Memory B cell (primary cell): ENCODE measurements at regions not wholly inside any gene's neighbourhood (a gene's known extent, or its start where the extent isn't known, plus 50 kb on each side); places are given as distances from the start of the nearest gene placed in this dataset.
"Not testable (repeated sequence)": the region's sequence is repeated elsewhere in the genome, so short reads cannot be mapped to it uniquely, and the experiment has no call there.

Source experiments
- ATAC-seq: fragments of 150-1000 bp; cut with Tn5 transposase; 2 replicates; pipeline ENCODE4 v1.10.0; 2021; ENCODE audit warnings: low read depth, mild to moderate bottlenecking, moderate library complexity
- DNase-seq, 2 donors: peaks; one replicate each; pipeline ENCODE4 v3.0.0; 2022; ENCODE audit warnings: low spot score in 2 of 2
- H3K27ac Mint-ChIP-seq: one replicate; pipeline ENCODE4 v1.8.0; 2022; ENCODE audit warnings: mild to moderate bottlenecking, moderate library complexity, mixed read lengths
- H3K27me3 Mint-ChIP-seq: one replicate; pipeline ENCODE4 v1.8.0; 2022; ENCODE audit warnings: mixed read lengths
- H3K36me3 Mint-ChIP-seq: one replicate; pipeline ENCODE4 v1.8.0; 2022; ENCODE audit warnings: mild to moderate bottlenecking, mixed read lengths
- H3K4me1 Mint-ChIP-seq: one replicate; pipeline ENCODE4 v1.8.0; 2022; ENCODE audit warnings: mixed read lengths
- H3K4me3 Mint-ChIP-seq: one replicate; pipeline ENCODE4 v1.8.0; 2022; ENCODE audit warnings: mild to moderate bottlenecking, moderate library complexity, mixed read lengths
- H3K9me3 Mint-ChIP-seq: one replicate; pipeline ENCODE4 v1.8.0; 2022; ENCODE audit warnings: mixed read lengths

DNA sequence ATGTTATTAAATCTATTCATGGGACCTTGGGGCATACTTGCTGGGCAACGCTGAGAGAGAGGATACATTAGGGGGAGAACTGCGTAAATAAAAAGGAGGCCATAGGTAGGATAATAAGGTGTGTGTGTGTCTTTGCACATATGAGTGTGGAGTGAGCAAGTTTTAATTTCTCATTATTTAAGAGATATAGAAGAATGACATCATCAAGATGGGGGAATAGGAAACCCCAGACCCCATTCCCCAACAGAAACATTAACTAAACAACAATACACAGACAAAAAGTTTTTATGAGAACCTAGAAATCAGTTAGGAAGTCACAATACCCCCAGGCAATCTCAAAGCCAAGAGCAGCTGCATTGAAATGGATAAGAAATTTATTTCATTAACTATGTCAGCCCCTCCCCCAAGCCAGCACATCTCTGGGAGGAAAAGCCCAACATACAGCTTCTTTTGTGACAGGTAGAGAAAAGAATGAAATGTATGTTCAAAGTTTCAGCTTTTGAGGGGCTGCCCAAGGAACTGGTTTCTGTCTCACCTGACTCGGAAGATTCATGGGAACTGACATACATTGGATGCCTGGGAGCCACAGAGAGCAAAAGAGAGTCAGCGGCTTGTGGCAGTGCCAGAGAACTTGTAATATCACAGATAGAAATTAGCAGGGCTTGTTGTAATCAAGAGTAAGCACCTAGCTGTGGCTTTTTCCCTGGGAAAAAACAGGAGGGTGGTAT is 234.3 kb upstream of the NFIA start:
- no peaks in the 10 kb centered on the region for H3K36me3 Mint-ChIP-seq
- ATAC-seq: no peak
- no peak overlapping the region for H3K27ac Mint-ChIP-seq
- H3K27me3 Mint-ChIP-seq: no peaks in the 10 kb centered on the region
- H3K4me1 Mint-ChIP-seq: no peaks in the 10 kb centered on the region
- DNase-seq: no peak
- H3K4me3 Mint-ChIP-seq: no peak overlapping the region
- peaks cover 10% of the 10 kb centered on the region for H3K9me3 Mint-ChIP-seq

DNA sequence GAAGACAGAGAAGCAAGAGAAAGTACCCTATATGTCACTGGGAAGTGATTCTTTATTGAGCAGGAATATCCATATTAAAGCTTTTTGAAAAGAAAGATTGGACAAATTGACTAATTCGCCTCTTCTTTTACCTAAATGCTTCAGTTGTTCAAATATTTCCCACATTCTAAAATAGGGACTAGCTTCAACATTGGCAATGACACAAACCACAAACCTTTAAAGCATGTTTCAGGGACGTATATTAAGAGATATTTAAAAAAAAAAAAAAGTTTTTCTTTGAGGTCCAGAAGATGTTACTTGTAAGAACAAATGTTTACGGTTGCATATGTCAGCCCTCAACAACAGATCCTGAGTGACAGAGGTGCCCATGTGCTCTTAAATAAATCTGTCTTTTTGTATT is 235.0 kb upstream of the NFIA start:
- no peak overlapping the region for H3K27ac Mint-ChIP-seq
- H3K27me3 Mint-ChIP-seq: no peaks in the 10 kb centered on the region
- no peaks in the 10 kb centered on the region for H3K4me1 Mint-ChIP-seq
- H3K36me3 Mint-ChIP-seq: no peaks in the 10 kb centered on the region
- DNase-seq (no peak), ATAC-seq (no peak)
- H3K4me3 Mint-ChIP-seq: no peak overlapping the region
- H3K9me3 Mint-ChIP-seq: peaks cover 10% of the 10 kb centered on the region

DNA sequence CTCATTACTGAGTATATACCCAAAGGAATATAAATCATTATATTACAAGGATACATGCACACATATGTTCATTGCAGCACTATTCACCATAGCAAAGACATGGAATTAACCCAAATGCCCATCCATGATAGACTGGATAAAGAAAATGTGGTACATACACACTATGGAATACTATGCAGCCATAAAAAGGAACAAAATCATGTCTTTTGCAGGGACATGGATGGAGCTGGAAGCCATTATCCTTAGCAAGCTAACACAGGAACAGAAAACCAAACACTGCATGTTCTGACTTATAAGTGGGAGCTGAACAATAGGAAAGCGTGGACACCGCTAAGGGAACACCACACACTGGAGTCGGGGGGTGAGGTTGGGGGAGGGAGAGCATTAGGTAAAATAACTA is 236.7 kb upstream of the NFIA start:
- not testable (repeated sequence) for ATAC-seq, H3K27me3 Mint-ChIP-seq, H3K9me3 Mint-ChIP-seq, H3K4me3 Mint-ChIP-seq, H3K27ac Mint-ChIP-seq, H3K36me3 Mint-ChIP-seq, H3K4me1 Mint-ChIP-seq, DNase-seq

DNA sequence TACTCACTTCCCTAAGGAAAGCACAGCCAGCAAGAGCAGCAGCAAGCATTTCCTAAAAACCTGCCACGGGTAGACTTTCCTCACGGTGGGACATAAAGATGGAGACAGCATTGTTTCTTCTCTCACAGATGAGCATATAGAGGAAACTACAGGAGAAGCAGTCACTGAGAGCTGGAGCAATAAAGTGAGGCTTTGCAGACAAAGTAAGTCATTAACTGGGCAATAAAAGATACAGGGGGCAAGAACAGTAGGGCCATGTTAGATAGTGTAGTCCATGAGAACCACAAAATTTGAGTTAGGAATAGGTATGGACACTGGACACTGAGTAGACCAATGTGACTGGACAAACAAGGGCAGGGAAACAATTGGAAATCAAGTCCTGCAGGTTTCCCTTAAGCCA is 240.1 kb upstream of the NFIA start:
- H3K27ac Mint-ChIP-seq: no peak overlapping the region
- no peak for DNase-seq
- ATAC-seq: no peak
- no peaks in the 10 kb centered on the region for H3K4me1 Mint-ChIP-seq
- peaks cover 2% of the 10 kb centered on the region for H3K27me3 Mint-ChIP-seq
- no peaks in the 10 kb centered on the region for H3K36me3 Mint-ChIP-seq
- no peak overlapping the region for H3K4me3 Mint-ChIP-seq
- peaks cover 1% of the 10 kb centered on the region for H3K9me3 Mint-ChIP-seq

DNA sequence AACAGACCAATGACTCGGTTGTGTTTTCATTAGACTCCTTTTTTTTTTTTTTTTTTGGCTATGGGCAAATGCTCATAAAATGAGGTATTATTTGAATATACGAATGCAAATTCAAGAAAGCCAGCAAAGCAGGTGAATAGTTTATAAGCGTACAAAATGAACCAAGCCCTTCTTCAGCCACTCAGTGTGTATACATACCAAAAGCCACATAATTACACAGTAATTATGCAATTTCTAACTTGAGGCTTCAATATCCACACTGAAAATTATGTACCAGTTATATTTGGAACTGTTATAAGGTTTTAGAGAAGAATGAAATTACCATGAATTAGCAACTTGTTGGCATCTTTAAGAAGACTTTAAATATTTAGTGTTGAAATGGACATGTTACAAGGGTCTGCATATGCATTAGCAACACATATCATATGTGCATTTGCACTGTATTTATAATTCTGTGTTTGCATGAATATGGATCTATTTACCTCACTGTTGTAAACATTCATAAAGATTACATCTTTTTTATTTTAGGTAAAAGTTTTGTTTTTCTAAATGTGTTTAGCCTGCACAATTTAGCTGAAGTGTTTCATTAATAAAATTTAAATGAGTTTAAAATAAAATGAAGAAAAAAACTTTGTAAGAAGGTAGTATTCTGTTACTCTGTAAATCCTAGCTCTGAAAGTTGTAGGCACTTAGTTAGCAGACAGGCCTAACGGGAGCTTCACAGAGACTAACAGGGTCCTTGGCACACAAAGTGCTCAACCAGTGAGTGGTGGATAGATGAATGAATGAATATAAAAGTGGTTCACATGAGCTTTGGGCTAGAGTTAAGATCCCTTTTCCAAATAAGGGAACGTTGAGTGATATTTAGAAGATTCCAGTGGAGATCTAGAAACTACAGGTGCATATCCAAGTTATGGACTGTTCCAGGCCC is 241.0 kb upstream of the NFIA start:
- no peak overlapping the region for H3K27ac Mint-ChIP-seq
- H3K27me3 Mint-ChIP-seq: peaks cover 2% of the 10 kb centered on the region
- no peaks in the 10 kb centered on the region for H3K36me3 Mint-ChIP-seq
- H3K4me3 Mint-ChIP-seq: no peak overlapping the region
- H3K4me1 Mint-ChIP-seq: no peaks in the 10 kb centered on the region
- ATAC-seq: no peak
- no peak for DNase-seq
- peaks cover 1% of the 10 kb centered on the region for H3K9me3 Mint-ChIP-seq

DNA sequence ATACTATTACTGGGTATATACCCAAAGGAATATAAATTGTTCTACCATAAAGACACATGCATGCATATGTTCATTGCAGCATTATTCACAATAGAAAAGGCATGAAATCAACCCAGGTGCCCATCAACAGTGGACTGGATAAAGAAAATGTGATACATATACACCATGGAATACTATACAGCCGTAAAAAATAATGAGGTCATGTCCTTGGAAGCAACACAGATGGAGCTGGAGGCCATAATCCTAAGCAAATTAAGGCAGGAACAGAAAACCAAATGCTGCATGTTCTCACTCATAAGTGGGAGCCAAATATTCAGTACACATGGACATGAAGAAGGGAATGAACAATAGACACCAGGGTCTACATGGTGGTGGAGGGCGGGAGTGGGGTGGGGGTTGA is 241.9 kb upstream of the NFIA start:
- H3K9me3 Mint-ChIP-seq, ATAC-seq, H3K36me3 Mint-ChIP-seq, H3K4me1 Mint-ChIP-seq, DNase-seq, H3K4me3 Mint-ChIP-seq, H3K27me3 Mint-ChIP-seq, H3K27ac Mint-ChIP-seq: not testable (repeated sequence)

DNA sequence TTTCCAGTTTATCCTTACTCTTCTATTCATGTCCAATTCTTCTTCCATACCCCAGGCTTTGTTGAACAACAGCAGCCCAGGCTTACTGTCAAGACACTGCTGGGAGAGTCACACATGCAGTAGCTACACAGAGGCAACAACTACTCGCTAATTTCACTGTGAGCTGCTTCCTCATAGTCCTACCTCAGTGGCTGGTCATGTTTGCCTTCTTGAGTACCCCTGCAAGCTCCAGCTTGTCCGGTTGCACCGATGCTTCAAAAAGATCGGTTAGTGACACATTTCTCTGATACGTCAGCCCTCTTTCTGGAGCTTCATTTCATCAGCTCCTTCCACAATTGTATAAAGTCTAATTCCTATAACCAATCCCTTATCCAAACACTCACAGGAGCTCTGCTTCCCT is 246.7 kb upstream of the NFIA start:
- H3K27me3 Mint-ChIP-seq: peaks cover 10% of the 10 kb centered on the region
- DNase-seq (no peak), ATAC-seq (no peak)
- H3K4me3 Mint-ChIP-seq: no peak overlapping the region
- peaks cover 1% of the 10 kb centered on the region for H3K9me3 Mint-ChIP-seq
- no peaks in the 10 kb centered on the region for H3K36me3 Mint-ChIP-seq
- H3K4me1 Mint-ChIP-seq: no peaks in the 10 kb centered on the region
- no peak overlapping the region for H3K27ac Mint-ChIP-seq

DNA sequence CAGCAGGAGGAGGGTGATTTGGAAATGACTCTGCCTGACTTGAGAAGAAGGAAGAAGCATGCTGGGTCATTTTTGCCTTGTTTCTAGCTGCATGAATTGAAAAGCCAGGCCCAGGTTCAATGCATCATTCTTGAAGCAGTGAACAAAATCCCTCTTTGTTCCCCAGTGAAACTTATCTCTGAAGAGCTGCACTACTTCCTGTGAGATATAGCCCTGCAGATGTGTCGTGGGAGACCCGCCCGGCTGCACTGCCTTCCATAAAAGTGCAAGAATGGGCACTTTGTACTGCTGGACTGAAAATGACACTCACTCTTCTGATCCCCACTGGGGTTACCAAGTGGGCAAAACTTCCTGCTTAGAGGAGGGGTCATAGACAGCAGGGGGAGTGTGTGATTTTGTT is 249.2 kb upstream of the NFIA start:
- H3K4me3 Mint-ChIP-seq: no peak overlapping the region

DNA sequence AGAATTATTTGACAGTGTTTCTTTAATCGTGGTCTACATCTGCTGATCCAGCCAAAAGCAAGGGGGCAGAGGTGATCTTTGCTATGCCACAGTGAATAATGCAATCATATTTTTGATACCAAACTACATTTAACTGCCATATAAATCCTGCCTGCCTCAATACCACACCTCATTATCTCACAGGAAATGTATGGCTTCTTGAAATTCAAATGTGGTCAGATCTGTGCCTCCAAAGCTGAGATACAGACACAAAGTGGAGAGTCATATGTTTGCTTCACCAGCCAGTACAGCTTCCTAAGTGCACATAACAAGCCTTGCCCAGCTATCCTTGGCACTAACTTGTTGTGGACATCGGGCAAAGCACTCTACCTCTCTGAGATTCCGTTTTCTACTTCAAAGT is 250.0 kb upstream of the NFIA start:
- Mint-ChIP-seq H3K4me1 (no peaks in the 10 kb centered on the region), H3K4me3 (no peak overlapping the region), H3K27me3 (peaks cover 7% of the 10 kb centered on the region), H3K27ac (no peak overlapping the region), H3K9me3 (no peaks in the 10 kb centered on the region), H3K36me3 (no peaks in the 10 kb centered on the region)
- no peak for ATAC-seq
- DNase-seq: no peak

More for the DNA sequence above, 249.2 kb upstream of the NFIA start:
- ATAC-seq: no peak
- no peaks in the 10 kb centered on the region for H3K36me3 Mint-ChIP-seq
- no peak overlapping the region for H3K27ac Mint-ChIP-seq
- no peak for DNase-seq
- H3K27me3 Mint-ChIP-seq: peaks cover 7% of the 10 kb centered on the region
- no peaks in the 10 kb centered on the region for H3K9me3 Mint-ChIP-seq
- no peaks in the 10 kb centered on the region for H3K4me1 Mint-ChIP-seq

DNA sequence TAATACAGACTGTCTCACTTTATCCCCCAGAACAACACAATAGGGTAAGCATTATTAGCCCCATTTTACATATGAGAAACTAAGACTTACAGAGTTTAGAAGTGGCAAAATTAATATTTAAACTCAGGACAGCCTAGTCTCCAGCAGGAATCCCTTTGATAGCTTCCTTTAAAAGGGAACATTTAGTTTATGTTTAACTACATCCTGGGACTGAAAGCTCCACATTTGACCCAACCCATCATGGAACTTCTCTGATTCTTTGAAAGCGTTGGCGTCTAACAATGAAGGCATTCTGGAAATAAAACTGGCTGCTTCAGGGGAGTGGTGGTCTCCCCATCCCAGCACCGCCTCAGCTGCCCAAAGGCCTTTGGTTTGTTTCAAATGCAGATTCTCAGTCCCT is 250.6 kb upstream of the NFIA start:
- no peaks in the 10 kb centered on the region for H3K36me3 Mint-ChIP-seq
- H3K4me1 Mint-ChIP-seq: no peaks in the 10 kb centered on the region

DNA sequence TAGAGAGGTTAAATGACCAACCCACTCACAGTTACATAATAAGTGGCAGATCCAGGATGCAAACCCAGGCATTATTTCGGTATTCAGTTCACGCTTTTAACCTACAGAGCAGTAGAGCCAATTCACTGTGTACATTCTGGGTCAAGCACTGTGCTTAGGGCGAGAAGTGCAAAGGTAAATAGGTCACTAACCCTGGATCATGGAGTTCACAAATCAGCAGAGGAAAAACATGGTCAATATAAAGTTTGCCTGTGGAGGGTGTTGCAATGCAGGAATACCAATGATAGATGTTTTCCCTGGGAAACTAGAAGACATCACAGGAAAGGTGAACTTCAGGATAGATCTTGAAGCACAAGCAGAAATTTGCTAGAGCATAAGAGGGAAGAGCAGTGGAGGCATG is 253.4 kb upstream of the NFIA start:
- H3K27ac Mint-ChIP-seq: no peak overlapping the region
- ATAC-seq (no peak), DNase-seq (no peak)
- no peak overlapping the region for H3K4me3 Mint-ChIP-seq
- peaks cover 7% of the 10 kb centered on the region for H3K27me3 Mint-ChIP-seq
- H3K36me3 Mint-ChIP-seq: no peaks in the 10 kb centered on the region
- peaks cover 6% of the 10 kb centered on the region for H3K9me3 Mint-ChIP-seq
- no peaks in the 10 kb centered on the region for H3K4me1 Mint-ChIP-seq

More for the DNA sequence above, 250.6 kb upstream of the NFIA start:
- Mint-ChIP-seq H3K9me3 (peaks cover 1% of the 10 kb centered on the region), H3K27ac (no peak overlapping the region), H3K4me3 (no peak overlapping the region), H3K27me3 (peaks cover 7% of the 10 kb centered on the region)
- DNase-seq (no peak), ATAC-seq (no peak)

DNA sequence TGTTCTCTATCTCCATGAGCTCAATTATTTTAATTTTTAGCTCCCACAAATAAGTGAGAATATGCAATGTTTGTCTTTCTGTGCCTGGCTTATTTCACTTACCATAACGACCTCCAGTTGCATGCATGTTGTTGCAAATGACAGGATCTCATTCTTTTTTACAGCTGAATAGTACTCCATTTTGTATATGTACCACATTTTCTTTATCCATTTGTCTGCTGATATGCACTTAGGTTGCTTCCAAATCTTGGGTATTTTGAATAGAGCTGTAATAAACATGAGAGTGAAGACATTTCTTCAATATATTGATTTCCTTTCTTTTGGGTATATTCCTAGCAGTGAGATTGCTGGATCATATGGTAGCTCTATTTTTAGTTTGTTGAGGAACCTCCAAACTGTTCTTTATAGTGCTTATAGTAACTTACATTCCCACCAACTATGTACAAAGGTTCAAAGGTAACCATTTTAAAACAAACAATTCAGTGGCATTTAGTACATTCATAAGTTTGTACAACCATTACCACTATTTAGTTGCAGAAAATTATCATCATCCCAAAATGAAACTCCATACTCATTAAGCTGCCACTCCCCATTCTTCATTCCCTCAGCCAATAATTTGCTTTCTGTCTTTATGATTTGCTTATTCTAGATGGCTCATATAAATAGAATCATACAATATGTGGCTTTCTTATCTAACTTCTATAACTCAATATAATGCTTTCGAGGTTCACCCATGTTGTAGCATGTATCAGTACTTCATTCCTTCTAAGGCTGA is 255.9 kb upstream of the NFIA start:
- H3K36me3 Mint-ChIP-seq: no peaks in the 10 kb centered on the region
- DNase-seq (no peak), ATAC-seq (no peak)
- H3K9me3 Mint-ChIP-seq: peaks cover 6% of the 10 kb centered on the region
- H3K27me3 Mint-ChIP-seq: peaks cover 3% of the 10 kb centered on the region
- H3K4me3 Mint-ChIP-seq: no peak overlapping the region
- H3K4me1 Mint-ChIP-seq: no peaks in the 10 kb centered on the region
- no peak overlapping the region for H3K27ac Mint-ChIP-seq

DNA sequence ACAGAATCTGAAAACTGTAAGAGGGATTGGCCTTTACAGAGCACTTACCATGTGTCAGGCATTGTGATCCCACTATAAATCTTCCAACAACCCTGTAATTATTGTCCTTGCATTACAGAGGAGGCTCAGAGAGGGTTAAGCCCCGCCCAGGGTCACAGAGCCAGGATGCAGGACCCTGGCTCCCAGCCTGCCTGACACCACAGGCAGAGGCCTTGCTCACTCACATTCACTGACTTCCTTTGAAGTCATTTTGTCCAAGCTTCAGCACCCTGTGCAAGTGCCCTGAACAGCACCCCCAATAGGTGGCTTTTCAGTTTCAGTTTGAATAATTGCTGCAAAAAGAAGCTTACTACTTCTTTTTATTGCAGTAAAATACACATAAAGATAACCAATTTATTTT is 256.8 kb upstream of the NFIA start:
- peaks cover 6% of the 10 kb centered on the region for H3K9me3 Mint-ChIP-seq
- no peaks in the 10 kb centered on the region for H3K4me1 Mint-ChIP-seq
- DNase-seq (no peak), ATAC-seq (no peak)
- H3K27me3 Mint-ChIP-seq: no peaks in the 10 kb centered on the region
- no peak overlapping the region for H3K27ac Mint-ChIP-seq
- no peaks in the 10 kb centered on the region for H3K36me3 Mint-ChIP-seq
- no peak overlapping the region for H3K4me3 Mint-ChIP-seq

DNA sequence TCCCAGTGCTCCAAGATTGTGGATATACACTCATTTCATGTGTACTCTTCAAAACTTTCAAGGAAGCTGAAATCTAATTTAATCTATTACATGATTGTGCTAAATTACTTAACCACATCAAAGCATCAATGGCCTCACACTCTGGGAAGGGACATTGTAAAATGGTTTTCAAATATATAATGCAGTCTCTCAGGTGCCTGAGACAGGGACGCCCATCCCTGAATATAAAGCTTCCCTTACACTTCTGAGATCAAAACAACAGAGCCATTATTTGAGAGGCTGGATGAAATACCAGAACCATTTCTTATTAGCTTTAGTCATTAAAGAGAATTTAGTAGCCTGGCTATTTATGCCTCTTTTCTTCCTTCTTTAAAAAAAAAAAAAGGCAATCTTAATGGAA is 259.2 kb upstream of the NFIA start:
- no peak for ATAC-seq
- no peak overlapping the region for H3K4me3 Mint-ChIP-seq
- peaks cover 6% of the 10 kb centered on the region for H3K9me3 Mint-ChIP-seq
- DNase-seq: no peak
- H3K27me3 Mint-ChIP-seq: no peaks in the 10 kb centered on the region
- H3K27ac Mint-ChIP-seq: no peak overlapping the region
- no peaks in the 10 kb centered on the region for H3K4me1 Mint-ChIP-seq
- H3K36me3 Mint-ChIP-seq: no peaks in the 10 kb centered on the region
